GM18907 (cell line): ENCODE measurements at regions not wholly inside any gene's neighbourhood (a gene's known extent, or its start where the extent isn't known, plus 50 kb on each side); places are given as distances from the start of the nearest gene placed in this dataset.
"Not testable (repeated sequence)": the region's sequence is repeated elsewhere in the genome, so short reads cannot be mapped to it uniquely, and the experiment has no call there.

Experiments
- ATAC-seq: cut with Tn5 transposase; IDR thresholded peaks from one replicate; pipeline ENCODE4 v1.9.1; 2021; ENCODE audit warnings: mild to moderate bottlenecking, moderate library complexity; ENCODE audit not compliant: unreplicated experiment

GRCh38 chr20:19921829-19922228, 95.3 kb upstream of the NAA20 start:
- ATAC-seq: not testable (repeated sequence)

GRCh38 chr20:19922716-19923115, 94.4 kb upstream of the NAA20 start:
- no peak for ATAC-seq

- no peak for ATAC-seq
These were observed 93.4 kb upstream of the NAA20 start for GRCh38 chr20:19923762-19924161.

GRCh38 chr20:19924255-19924654, 92.9 kb upstream of the NAA20 start:
- no peak for ATAC-seq

GRCh38 chr20:19926591-19926990, 90.6 kb upstream of the NAA20 start:
- ATAC-seq: no peak

- no peak for ATAC-seq
These were observed 88.7 kb upstream of the NAA20 start for GRCh38 chr20:19928328-19929011.

- no peak for ATAC-seq
These were observed 88.2 kb upstream of the NAA20 start for GRCh38 chr20:19929012-19929360.

- no peak for ATAC-seq
These were observed 87.5 kb upstream of the NAA20 start for GRCh38 chr20:19929481-19930145.

GRCh38 chr20:19930426-19930825, 86.7 kb upstream of the NAA20 start:
- no peak for ATAC-seq

- ATAC-seq: no peak
These were observed 84.9 kb upstream of the NAA20 start for GRCh38 chr20:19932170-19932667.

- no peak for ATAC-seq
These were observed 82.2 kb upstream of the NAA20 start for GRCh38 chr20:19934792-19935491.

- ATAC-seq: no peak
These were observed 81.3 kb upstream of the NAA20 start for GRCh38 chr20:19935842-19936241.

- no peak for ATAC-seq
These were observed 80.5 kb upstream of the NAA20 start for GRCh38 chr20:19936466-19937200.

GRCh38 chr20:19937218-19937617, 79.9 kb upstream of the NAA20 start:
- ATAC-seq: peak; percentile 36

GRCh38 chr20:19937651-19938420, 79.3 kb upstream of the NAA20 start:
- peak; percentile 85 for ATAC-seq

GRCh38 chr20:19938421-19939090, 78.6 kb upstream of the NAA20 start:
- ATAC-seq: no peak

- ATAC-seq: no peak
These were observed 76.1 kb upstream of the NAA20 start for GRCh38 chr20:19940988-19941460.

- ATAC-seq: no peak
These were observed 74.6 kb upstream of the NAA20 start for GRCh38 chr20:19942611-19943010.

- ATAC-seq: no peak
These were observed 74.1 kb upstream of the NAA20 start for GRCh38 chr20:19943061-19943521.
